ENCODE measurements at regions not wholly inside any gene's neighbourhood (a gene's known extent, or its start where the extent isn't known, plus 50 kb on each side); places are given as distances from the start of the nearest gene placed in this dataset.

- Histone ChIP-seq H3K4me3 (no peak overlapping the region), H3K9me3 (no peaks in the 10 kb centered on the region), H3K27ac (no peak overlapping the region), H3K27me3 (no peaks in the 10 kb centered on the region), H3K4me1 (peaks cover 0 to 5% (median 0%) of the 10 kb centered on the region in 12 donors), H3K36me3 (no peaks in the 10 kb centered on the region)
- DNase-seq (no peak), ATAC-seq (no peak)
- 86 to 94% (median 89%) methylated on average over 1 of the region's 1 CpG for WGBS, 4 donors
- intact Hi-C loops (cut with DNase I), result no loop called here
- TF ChIP-seq POLR2A (IDR thresholded peaks at IDR 0.05) (no peak), CTCF (IDR thresholded peaks at IDR 0.05) (no peak)
These were observed 164.5 kb upstream of the AHR start for GRCh38 chr7:17133977-17134376.

GRCh38 chr7:17134786-17135185, 163.7 kb upstream of the AHR start:
- Histone ChIP-seq H3K27ac (no peak overlapping the region), H3K36me3 (no peaks in the 10 kb centered on the region), H3K9me3 (no peaks in the 10 kb centered on the region), H3K4me1 (peaks cover 0 to 5% (median 0%) of the 10 kb centered on the region in 12 donors), H3K27me3 (no peaks in the 10 kb centered on the region), H3K4me3 (no peak overlapping the region)
- intact Hi-C loops (cut with DNase I), result no loop called here
- DNase-seq, result no peak
- TF ChIP-seq POLR2A (IDR thresholded peaks at IDR 0.05), result no peak
- TF ChIP-seq CTCF (IDR thresholded peaks at IDR 0.05), result no peak
- 85 to 98% (median 97%) methylated on average over 1 of the region's 1 CpG for WGBS, 4 donors
- ATAC-seq, result no peak

- no peak overlapping the region for H3K27ac ChIP-seq
- no peak overlapping the region for H3K4me3 ChIP-seq
- intact Hi-C loops (cut with DNase I), result no loop called here
- H3K36me3 ChIP-seq, result no peaks in the 10 kb centered on the region
- ATAC-seq, result no peak
- 84 to 85% (median 84%) methylated on average over 6 of the region's 6 CpGs for whole genome bisulfite sequencing, 4 donors
- peaks cover 0 to 10% (median 0%) of the 10 kb centered on the region in 12 donors for H3K4me1 ChIP-seq
- no peaks in the 10 kb centered on the region for H3K27me3 ChIP-seq
- DNase-seq, result no peak
- H3K9me3 ChIP-seq, result no peaks in the 10 kb centered on the region
- TF ChIP-seq POLR2A (IDR thresholded peaks at IDR 0.05), result no peak
- no peak for TF ChIP-seq CTCF (IDR thresholded peaks at IDR 0.05)
These were observed 162.3 kb upstream of the AHR start for GRCh38 chr7:17136126-17136525.

- no peaks in the 10 kb centered on the region for H3K9me3 ChIP-seq
- H3K4me1 ChIP-seq, result peaks cover 0 to 32% (median 2%) of the 10 kb centered on the region in 12 donors
- ATAC-seq (no peak), DNase-seq (no peak)
- 78 to 91% (median 87%) methylated on average over 1 of the region's 1 CpG for whole genome bisulfite sequencing, 4 donors
- intact Hi-C loops (cut with DNase I), result no loop called here
- H3K4me3 ChIP-seq, result no peak overlapping the region
- peak overlapping the region in 1 of 12 donors; percentile 65 for H3K27ac ChIP-seq
- no peak for TF ChIP-seq CTCF (IDR thresholded peaks at IDR 0.05)
- TF ChIP-seq POLR2A (IDR thresholded peaks at IDR 0.05), result no peak
- H3K27me3 ChIP-seq, result no peaks in the 10 kb centered on the region
- no peaks in the 10 kb centered on the region for H3K36me3 ChIP-seq
These were observed 159.4 kb upstream of the AHR start for GRCh38 chr7:17139081-17139480.
